H9 (cell line): ENCODE measurements at regions not wholly inside any gene's neighbourhood (a gene's known extent, or its start where the extent isn't known, plus 50 kb on each side); places are given as distances from the start of the nearest gene placed in this dataset.
"Not testable (repeated sequence)": the region's sequence is repeated elsewhere in the genome, so short reads cannot be mapped to it uniquely, and the experiment has no call there.

Source experiments
- DNase-seq: peaks from one replicate; pipeline ENCODE4 v3.0.0-alpha.2; 2017
- H2AFZ ChIP-seq: one replicate; pipeline ENCODE4 v1.6.1; 2013; ENCODE audit warnings: mild to moderate bottlenecking, low read length, control low read depth, moderate library complexity
- H2AK5ac ChIP-seq: 2 replicates; pipeline ENCODE4 v1.6.1; 2013; ENCODE audit warnings: low read length, control low read depth, mixed read lengths; ENCODE audit not compliant: insufficient read length
- H2BK120ac ChIP-seq: one replicate; pipeline ENCODE4 v1.6.1; 2013; ENCODE audit warnings: low read depth, mild to moderate bottlenecking, low read length, control low read depth, inconsistent platforms; ENCODE audit not compliant: poor library complexity, severe bottlenecking
- H2BK12ac ChIP-seq: 2 replicates; pipeline ENCODE4 v1.6.1; 2013; ENCODE audit warnings: low read length, control low read depth, mixed read lengths, low read depth; ENCODE audit not compliant: insufficient read length
- H2BK15ac ChIP-seq: 2 replicates; pipeline ENCODE4 v1.6.1; 2013; ENCODE audit warnings: low read depth, low read length, control low read depth
- H2BK20ac ChIP-seq: one replicate; pipeline ENCODE4 v1.6.1; 2013; ENCODE audit warnings: low read depth, mild to moderate bottlenecking, low read length, control low read depth, inconsistent platforms; ENCODE audit not compliant: poor library complexity, severe bottlenecking
- H2BK5ac ChIP-seq: 2 replicates; pipeline ENCODE4 v1.6.1; 2013; ENCODE audit warnings: low read length, control low read depth, mixed read lengths; ENCODE audit not compliant: insufficient read length
- H3K14ac ChIP-seq: 2 replicates; pipeline ENCODE4 v1.6.1; 2013; ENCODE audit warnings: low read length, control low read depth; ENCODE audit not compliant: insufficient read depth
- H3K18ac ChIP-seq: 2 replicates; pipeline ENCODE4 v1.6.1; 2013; ENCODE audit warnings: low read depth, mild to moderate bottlenecking, mixed read lengths, low read length, control low read depth; ENCODE audit not compliant: insufficient read length
- H3K23ac ChIP-seq: 2 replicates; pipeline ENCODE4 v1.6.1; 2013; ENCODE audit warnings: low read length, control low read depth, mixed read lengths, low read depth; ENCODE audit not compliant: insufficient read length
- H3K23me2 ChIP-seq: 2 replicates; pipeline ENCODE4 v1.6.1; 2013; ENCODE audit warnings: low read depth, mild to moderate bottlenecking, mixed read lengths, low read length, control low read depth; ENCODE audit not compliant: insufficient read length, poor library complexity, severe bottlenecking
- H3K27ac ChIP-seq: 2 replicates; pipeline ENCODE4 v1.5.1; 2013; ENCODE audit warnings: low read length, control low read depth, mixed read lengths, low read depth; ENCODE audit not compliant: insufficient read length
- H3K27me3 ChIP-seq: 2 replicates; pipeline ENCODE4 v1.6.1; 2013; ENCODE audit warnings: low read length, control low read depth, inconsistent platforms; ENCODE audit not compliant: insufficient read depth
- H3K4ac ChIP-seq: 2 replicates; pipeline ENCODE4 v1.6.1; 2013; ENCODE audit warnings: low read depth, mild to moderate bottlenecking, control low read depth, inconsistent platforms, low read length, moderate library complexity
- H3K4me1 ChIP-seq: 2 replicates; pipeline ENCODE4 v1.6.1; 2013; ENCODE audit warnings: low read length, control low read depth, inconsistent platforms; ENCODE audit not compliant: insufficient read depth
- H3K4me2 ChIP-seq: 2 replicates; pipeline ENCODE4 v1.6.1; 2013; ENCODE audit warnings: low read length, control low read depth, mixed read lengths; ENCODE audit not compliant: insufficient read length, insufficient read depth
- H3K56ac ChIP-seq: 2 replicates; pipeline ENCODE4 v1.6.1; 2013; ENCODE audit warnings: low read depth, mild to moderate bottlenecking, mixed read lengths, low read length, control low read depth; ENCODE audit not compliant: insufficient read length
- H3K79me1 ChIP-seq: 2 replicates; pipeline ENCODE4 v1.6.1; 2013; ENCODE audit warnings: low read depth, mild to moderate bottlenecking, moderate library complexity, low read length, control low read depth, inconsistent platforms; ENCODE audit not compliant: insufficient read depth, poor library complexity, severe bottlenecking
- H3K79me2 ChIP-seq: 2 replicates; pipeline ENCODE4 v1.6.1; 2013; ENCODE audit warnings: low read length, control low read depth, inconsistent platforms; ENCODE audit not compliant: insufficient read depth
- H3K9ac ChIP-seq: 2 replicates; pipeline ENCODE4 v1.6.1; 2013; ENCODE audit warnings: low read length, control low read depth, mixed read lengths; ENCODE audit not compliant: insufficient read length; ENCODE audit errors: extremely low read depth
- H3K9me3 ChIP-seq: one replicate; pipeline ENCODE4 v1.6.1; 2013; ENCODE audit warnings: low read depth, low read length, inconsistent platforms; ENCODE audit not compliant: control insufficient read depth
- H3T11ph ChIP-seq: one replicate; pipeline ENCODE4 v1.6.1; 2013; ENCODE audit warnings: mild to moderate bottlenecking, low read length, control low read depth, inconsistent platforms
- H4K20me1 ChIP-seq: one replicate; pipeline ENCODE4 v1.6.1; 2013; ENCODE audit not compliant: control insufficient read depth, insufficient read length, insufficient read depth
- H4K5ac ChIP-seq: 2 replicates; pipeline ENCODE4 v1.6.1; 2013; ENCODE audit warnings: low read depth, mild to moderate bottlenecking, mixed read lengths, low read length, control low read depth; ENCODE audit not compliant: insufficient read length
- H4K8ac ChIP-seq: replicated peaks from 2 replicates; pipeline ENCODE4 v1.6.1; 2013; ENCODE audit warnings: low read length, control low read depth, mixed read lengths, low read depth; ENCODE audit not compliant: insufficient read length
- H4K91ac ChIP-seq: 2 replicates; pipeline ENCODE4 v1.6.1; 2013; ENCODE audit warnings: low read depth, mild to moderate bottlenecking, moderate library complexity, mixed read lengths, low read length, control low read depth; ENCODE audit not compliant: insufficient read length
- H3K27ac Mint-ChIP-seq, 3 experiments: 2 replicates in 2 of 3; 3 replicates in 1 of 3; pipeline ENCODE4 v1.8.0; 2020 to 2021; ENCODE audit warnings: mixed read lengths in 3 of 3, mild to moderate bottlenecking in 1 of 3, moderate library complexity in 1 of 3
- H3K27me3 Mint-ChIP-seq: 2 replicates; pipeline ENCODE4 v1.8.0; 2021; ENCODE audit warnings: low read depth, mild to moderate bottlenecking, moderate library complexity, mixed read lengths
- H3K36me3 Mint-ChIP-seq, 3 experiments: 2 replicates in 2 of 3; 3 replicates in 1 of 3; pipeline ENCODE4 v1.8.0; 2020 to 2021; ENCODE audit warnings: low read depth in 3 of 3, mixed read lengths in 3 of 3; ENCODE audit not compliant: insufficient read depth in 1 of 3
- H3K4me1 Mint-ChIP-seq, 2 experiments: 2 replicates each; pipeline ENCODE4 v1.8.0; 2020; ENCODE audit warnings: mixed read lengths in 2 of 2
- H3K4me3 Mint-ChIP-seq, 2 experiments: 2 replicates in 1 of 2; 3 replicates in 1 of 2; pipeline ENCODE4 v1.8.0; 2020 to 2021; ENCODE audit warnings: mild to moderate bottlenecking in 2 of 2, mixed read lengths in 2 of 2, moderate library complexity in 1 of 2
- H3K9me3 Mint-ChIP-seq, 2 experiments: 2 replicates in 1 of 2; 3 replicates in 1 of 2; pipeline ENCODE4 v1.8.0; 2020; ENCODE audit warnings: mild to moderate bottlenecking in 2 of 2, mixed read lengths in 2 of 2, moderate library complexity in 1 of 2
- WGBS: extraction: QIAGEN DNeasy Blood & Tissue Kit; methylation state at CpG from one replicate; pipeline ENCODE4 v1.1.7; 2013; ENCODE audit warnings: missing lambda C conversion rate, low lambda C conversion rate, mixed read lengths; ENCODE audit not compliant: insufficient read length; ENCODE audit errors: extremely low coverage; 5-methylcytosine and 5-hydroxymethylcytosine counted together

GRCh38 chr16:29340235-29340634 is 66.3 kb downstream of the NPIPB11 start:
- not testable (repeated sequence) for H3K56ac ChIP-seq, H2BK5ac ChIP-seq, DNase-seq, H4K91ac ChIP-seq, H3K36me3 Mint-ChIP-seq, H2BK15ac ChIP-seq, H3K9me3 ChIP-seq, H2AFZ ChIP-seq, H3K14ac ChIP-seq, H3K23me2 ChIP-seq, H2BK12ac ChIP-seq, H2BK120ac ChIP-seq, H3K4me2 ChIP-seq, H4K5ac ChIP-seq, H3K79me2 ChIP-seq, H2BK20ac ChIP-seq, H3K4me1 ChIP-seq, H3K9me3 Mint-ChIP-seq, H3K4me3 Mint-ChIP-seq, H3K79me1 ChIP-seq, H4K8ac ChIP-seq, H3K27ac Mint-ChIP-seq, H3T11ph ChIP-seq, H3K27me3 Mint-ChIP-seq, H4K20me1 ChIP-seq, H2AK5ac ChIP-seq, H3K18ac ChIP-seq, H3K27ac ChIP-seq, H3K9ac ChIP-seq, H3K4ac ChIP-seq, H3K27me3 ChIP-seq, H3K4me1 Mint-ChIP-seq, H3K23ac ChIP-seq
- WGBS: no CpG with 5 or more reads among the region's 3 CpGs

- H2BK20ac ChIP-seq: not testable (repeated sequence)
Observed at GRCh38 chr16:29338821-29339700, 67.5 kb downstream of the NPIPB11 start.

More at GRCh38 chr16:29338821-29339700, 67.5 kb downstream of the NPIPB11 start:
- WGBS: no CpG with 5 or more reads among the region's 18 CpGs
- H4K8ac ChIP-seq, H2BK15ac ChIP-seq, H4K5ac ChIP-seq, DNase-seq, H2AK5ac ChIP-seq, H3T11ph ChIP-seq, H3K27me3 Mint-ChIP-seq, H3K36me3 Mint-ChIP-seq, H4K20me1 ChIP-seq, H3K27me3 ChIP-seq, H3K9me3 Mint-ChIP-seq, H3K79me1 ChIP-seq, H2BK120ac ChIP-seq, H3K4me2 ChIP-seq, H3K4me1 Mint-ChIP-seq, H3K9me3 ChIP-seq, H3K23me2 ChIP-seq, H2AFZ ChIP-seq, H3K56ac ChIP-seq, H3K27ac ChIP-seq, H3K4me3 Mint-ChIP-seq, H3K4me1 ChIP-seq, H4K91ac ChIP-seq, H3K27ac Mint-ChIP-seq, H2BK5ac ChIP-seq, H2BK12ac ChIP-seq, H3K14ac ChIP-seq, H3K79me2 ChIP-seq, H3K9ac ChIP-seq, H3K23ac ChIP-seq, H3K4ac ChIP-seq, H3K18ac ChIP-seq: not testable (repeated sequence)
